Spleen (tissue), 11 donors: ENCODE measurements at regions not wholly inside any gene's neighbourhood (a gene's known extent, or its start where the extent isn't known, plus 50 kb on each side); places are given as distances from the start of the nearest gene placed in this dataset.

Source experiments
- DNase-seq: peaks from one replicate; pipeline ENCODE4 v3.0.0-alpha.2; 2020
- H3K27ac ChIP-seq, 8 donors: fragments of 200-600 bp; sonication (generic) in 7 of 8; 1 replicate in 4 of 8; 2 replicates in 4 of 8; pipeline versions ENCODE4 v1.5.0 to v1.8.0; 2016 to 2021; ENCODE audit warnings: inconsistent platforms in 4 of 8, mild to moderate bottlenecking in 4 of 8, moderate library complexity in 1 of 8
- H3K27me3 ChIP-seq, 7 donors: fragments of 200-600 bp; sonication (generic) in 6 of 7; replicated peaks in 1 of 7; 1 replicate in 4 of 7; 2 replicates in 3 of 7; pipeline versions ENCODE4 v1.5.0 to v1.8.0; 2016 to 2021; ENCODE audit warnings: inconsistent platforms in 3 of 7, mild to moderate bottlenecking in 1 of 7
- H3K36me3 ChIP-seq, 6 donors: fragments of 200-600 bp; sonication (generic) in 5 of 6; 1 replicate in 4 of 6; 2 replicates in 2 of 6; pipeline versions ENCODE4 v1.5.0 to v1.8.0; 2016 to 2021; ENCODE audit warnings: inconsistent platforms in 2 of 6
- H3K4me1 ChIP-seq, 6 donors: fragments of 200-600 bp; sonication (generic) in 5 of 6; 1 replicate in 3 of 6; 2 replicates in 3 of 6; pipeline versions ENCODE4 v1.5.0 to v1.8.0; 2016 to 2021; ENCODE audit warnings: inconsistent platforms in 3 of 6
- H3K4me3 ChIP-seq, 8 donors: fragments of 200-600 bp; sonication (generic) in 7 of 8; 1 replicate in 4 of 8; 2 replicates in 4 of 8; pipeline versions ENCODE4 v1.5.0 to v1.8.0; 2016 to 2021; ENCODE audit warnings: inconsistent platforms in 4 of 8, mild to moderate bottlenecking in 4 of 8, moderate library complexity in 2 of 8
- H3K9me3 ChIP-seq, 8 donors: fragments of 200-600 bp; sonication (generic) in 7 of 8; 1 replicate in 4 of 8; 2 replicates in 4 of 8; pipeline versions ENCODE4 v1.5.0 to v1.8.0; 2016 to 2021; ENCODE audit warnings: inconsistent platforms in 4 of 8
- POLR2A ChIP-seq, 3 donors: fragments of 450-650 bp; IDR thresholded peaks; one replicate each; pipeline ENCODE4 v1.5.1; 2017; ENCODE audit warnings: antibody characterized with exemption in 3 of 3, mild to moderate bottlenecking in 1 of 3
- POLR2AphosphoS5 ChIP-seq, 3 donors: sonication (generic); formaldehyde crosslinking; IDR thresholded peaks; one replicate each; pipeline ENCODE4 v1.5.1; 2017; ENCODE audit warnings: antibody characterized with exemption in 3 of 3
- WGBS, 5 donors: extraction: QIAGEN DNeasy Blood & Tissue Kit in 3 of 5; methylation state at CpG; one replicate each; pipeline versions ENCODE4 v1.1.5 to v1.1.7; 2013 to 2018; 5-methylcytosine and 5-hydroxymethylcytosine counted together
- intact Hi-C: fragments of 100-400 bp; cut with DNase I; formaldehyde crosslinking; loops from one replicate; pipeline ENCODE4 v1.15.0; 2023; ENCODE audit warnings: low total_unique reads
- TF ChIP-seq, protein P1 (sequence below), 11 experiments: fragments of 200-600 bp in 7 of 11; fragments of 450-650 bp in 4 of 11; sonication (generic) in 4 of 11; IDR thresholded peaks in 8 of 11; conservative IDR thresholded peaks in 3 of 11; 1 replicate in 7 of 11; 2 replicates in 4 of 11; pipeline versions ENCODE4 v1.4.0 to v1.8.0; 2016 to 2021; ENCODE audit warnings: antibody characterized with exemption in 11 of 11, inconsistent platforms in 4 of 11, mild to moderate bottlenecking in 1 of 11
- donor health status: healthy with polysubstance abuse.
- donor health status: DM: no; HTN: no; CAD: no; lungs with moderate emphysema.
- donor health status: DM: no; HTN: no; CAD: no.
- donor health status: Bipolar disorder and iron deficiency.
- donor health status: healthy.
- donor health status: DM: no; HTN: no; CAD: no.
- donor health status: DM: yes; HTN: yes; CAD: no.

DNA sequence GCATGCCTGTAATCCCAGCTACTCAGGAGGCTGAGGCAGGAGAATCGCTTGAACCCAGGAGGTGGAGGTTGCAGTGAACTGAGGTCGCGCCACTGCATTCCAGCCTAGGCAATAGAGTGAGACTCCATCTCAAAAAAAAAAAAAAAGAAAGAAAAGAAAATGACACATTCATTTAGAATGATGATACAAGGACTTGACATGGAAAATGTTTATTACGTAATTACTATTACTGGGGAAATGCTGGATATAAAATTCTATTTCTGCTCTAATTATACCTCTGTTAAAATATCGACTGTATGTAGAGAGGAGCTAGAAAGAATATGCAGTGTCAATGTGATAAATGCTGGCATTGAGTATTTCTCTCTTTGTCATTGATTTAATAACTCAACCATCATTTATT is 54.7 kb upstream of the CTPS1 start:
- H3K4me3 ChIP-seq = no peak overlapping the region
- no peaks in the 10 kb centered on the region for H3K27me3 ChIP-seq
- H3K4me1 ChIP-seq = no peaks in the 10 kb centered on the region
- no peak for DNase-seq
- no peaks in the 10 kb centered on the region for H3K9me3 ChIP-seq
- intact Hi-C loops = no loop called here
- WGBS, 5 donors = 92 to 95% (median 93%) methylated on average over 5 of the region's 5 CpGs
- no peaks in the 10 kb centered on the region for H3K36me3 ChIP-seq
- TF ChIP-seq POLR2AphosphoS5 (IDR thresholded peaks at IDR 0.05) (no peak), POLR2A (IDR thresholded peaks at IDR 0.05) (no peak)
- TF ChIP-seq, protein P1, sequence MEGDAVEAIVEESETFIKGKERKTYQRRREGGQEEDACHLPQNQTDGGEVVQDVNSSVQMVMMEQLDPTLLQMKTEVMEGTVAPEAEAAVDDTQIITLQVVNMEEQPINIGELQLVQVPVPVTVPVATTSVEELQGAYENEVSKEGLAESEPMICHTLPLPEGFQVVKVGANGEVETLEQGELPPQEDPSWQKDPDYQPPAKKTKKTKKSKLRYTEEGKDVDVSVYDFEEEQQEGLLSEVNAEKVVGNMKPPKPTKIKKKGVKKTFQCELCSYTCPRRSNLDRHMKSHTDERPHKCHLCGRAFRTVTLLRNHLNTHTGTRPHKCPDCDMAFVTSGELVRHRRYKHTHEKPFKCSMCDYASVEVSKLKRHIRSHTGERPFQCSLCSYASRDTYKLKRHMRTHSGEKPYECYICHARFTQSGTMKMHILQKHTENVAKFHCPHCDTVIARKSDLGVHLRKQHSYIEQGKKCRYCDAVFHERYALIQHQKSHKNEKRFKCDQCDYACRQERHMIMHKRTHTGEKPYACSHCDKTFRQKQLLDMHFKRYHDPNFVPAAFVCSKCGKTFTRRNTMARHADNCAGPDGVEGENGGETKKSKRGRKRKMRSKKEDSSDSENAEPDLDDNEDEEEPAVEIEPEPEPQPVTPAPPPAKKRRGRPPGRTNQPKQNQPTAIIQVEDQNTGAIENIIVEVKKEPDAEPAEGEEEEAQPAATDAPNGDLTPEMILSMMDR (IDR thresholded peaks at IDR 0.05 in 8 of 11, conservative IDR thresholded peaks at IDR 0.05 in 3 of 11) = no peak
- H3K27ac ChIP-seq = no peak overlapping the region

DNA sequence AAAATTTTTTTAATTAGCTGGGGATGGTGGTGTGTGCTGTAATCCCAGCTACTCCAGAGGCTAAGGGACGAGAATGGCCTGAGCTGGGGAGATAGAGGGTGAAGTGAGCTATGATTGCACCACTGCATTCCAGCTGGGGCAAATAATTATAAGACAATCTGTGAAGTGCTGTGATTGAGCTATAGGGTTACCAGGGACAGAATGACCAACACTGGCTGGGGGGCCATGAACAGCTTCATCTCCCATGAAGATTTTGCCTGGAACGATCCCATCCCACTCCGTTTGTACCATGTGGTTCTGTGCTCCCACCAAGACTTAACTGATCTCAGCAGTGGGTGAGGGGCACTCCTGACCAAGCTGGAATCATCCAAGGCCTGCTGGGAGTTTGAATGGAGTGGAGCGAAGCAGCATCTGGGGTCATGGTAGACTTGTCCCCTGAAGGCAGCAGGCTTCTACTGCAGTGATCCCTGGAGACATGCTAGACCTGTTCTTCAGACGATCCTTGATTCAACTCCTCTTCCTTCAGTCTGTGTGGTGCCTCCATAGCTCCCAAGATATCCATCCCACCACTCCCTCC is 53.6 kb upstream of the CTPS1 start:
- TF ChIP-seq POLR2AphosphoS5 (IDR thresholded peaks at IDR 0.05) (no peak), POLR2A (IDR thresholded peaks at IDR 0.05) (no peak)
- TF ChIP-seq, protein P1 (IDR thresholded peaks at IDR 0.05 in 8 of 11, conservative IDR thresholded peaks at IDR 0.05 in 3 of 11) = no peak
- Histone ChIP-seq H3K36me3 (no peaks in the 10 kb centered on the region), H3K27ac (no peak overlapping the region), H3K4me1 (no peaks in the 10 kb centered on the region), H3K27me3 (no peaks in the 10 kb centered on the region), H3K9me3 (no peaks in the 10 kb centered on the region), H3K4me3 (no peak overlapping the region)
- 82 to 90% (median 86%) methylated on average over 5 of the region's 5 CpGs for WGBS, 5 donors
- intact Hi-C loops = no loop called here
- DNase-seq = no peak

DNA sequence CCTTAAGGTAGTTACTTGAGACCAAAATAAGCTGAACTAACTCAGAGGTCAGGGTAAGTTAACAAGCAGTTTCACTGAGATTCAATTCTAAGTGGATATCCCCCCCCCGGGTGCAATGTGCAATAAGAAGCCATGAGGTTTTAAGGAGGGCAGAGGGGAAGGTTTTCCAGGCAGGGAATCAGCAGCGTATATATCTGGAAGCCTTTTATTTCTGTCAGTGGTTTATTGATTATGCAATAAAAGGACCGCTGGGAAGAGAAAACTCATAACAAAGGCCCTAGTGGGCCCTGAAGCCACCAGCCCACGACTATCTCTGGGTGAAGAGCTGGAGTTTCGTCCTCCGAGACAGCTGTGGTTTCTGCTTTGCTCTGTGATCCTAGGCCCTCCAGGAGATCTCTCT is 53.1 kb upstream of the CTPS1 start:
- Histone ChIP-seq H3K4me1 (peaks cover 0 to under 1% (median 0%) of the 10 kb centered on the region in 6 donors), H3K9me3 (no peaks in the 10 kb centered on the region), H3K4me3 (no peak overlapping the region), H3K36me3 (no peaks in the 10 kb centered on the region), H3K27ac (no peak overlapping the region), H3K27me3 (no peaks in the 10 kb centered on the region)
- DNase-seq = no peak
- intact Hi-C loops = no loop called here
- WGBS, 5 donors = 63 to 88% (median 68%) methylated on average over 6 of the region's 6 CpGs
- no peak for TF ChIP-seq POLR2A (IDR thresholded peaks at IDR 0.05)
- no peak for TF ChIP-seq POLR2AphosphoS5 (IDR thresholded peaks at IDR 0.05)
- TF ChIP-seq, protein P1 (IDR thresholded peaks at IDR 0.05 in 8 of 11, conservative IDR thresholded peaks at IDR 0.05 in 3 of 11) = no peak

DNA sequence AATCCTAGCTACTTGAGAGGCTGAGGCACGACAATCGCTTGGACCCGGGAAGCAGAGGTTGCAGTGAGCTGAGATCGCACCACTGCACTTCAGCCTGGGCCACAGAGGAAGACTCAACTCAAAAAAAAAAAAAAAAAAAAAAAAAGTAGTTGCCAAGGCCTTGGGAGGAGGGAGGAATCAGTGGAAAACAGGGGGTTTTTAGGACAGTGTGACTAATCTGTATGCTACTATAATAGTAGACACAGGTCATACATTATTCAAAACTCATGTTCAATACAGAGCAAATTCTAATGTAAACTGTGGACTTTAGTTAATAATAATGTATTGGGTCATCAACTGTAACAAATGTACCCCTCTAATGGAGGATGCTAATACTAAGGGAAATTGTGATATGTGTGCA is 51.7 kb upstream of the CTPS1 start:
- intact Hi-C loops = no loop called here
- Histone ChIP-seq H3K27ac (peak overlapping the region in 2 of 8 donors; percentile 23 to 77), H3K9me3 (no peaks in the 10 kb centered on the region), H3K4me1 (peaks cover 0 to 12% (median 0%) of the 10 kb centered on the region in 6 donors), H3K4me3 (no peak overlapping the region), H3K36me3 (no peaks in the 10 kb centered on the region), H3K27me3 (no peaks in the 10 kb centered on the region)
- no peak for DNase-seq
- WGBS, 5 donors = 38 to 90% (median 76%) methylated on average over 4 of the region's 4 CpGs
- TF ChIP-seq, protein P1 (IDR thresholded peaks at IDR 0.05 in 8 of 11, conservative IDR thresholded peaks at IDR 0.05 in 3 of 11) = no peak
- no peak for TF ChIP-seq POLR2AphosphoS5 (IDR thresholded peaks at IDR 0.05)
- TF ChIP-seq POLR2A (IDR thresholded peaks at IDR 0.05) = no peak
